Upper lobe of left lung (tissue), 6 donors: ENCODE measurements at regions not wholly inside any gene's neighbourhood (a gene's known extent, or its start where the extent isn't known, plus 50 kb on each side); places are given as distances from the start of the nearest gene placed in this dataset.

Source experiments
- ATAC-seq, 2 donors: fragments of 200-7000 bp; cut with Tn5 transposase; one replicate each; pipeline ENCODE4 v1.9.1; 2022; ENCODE audit warnings: mild to moderate bottlenecking in 2 of 2, moderate library complexity in 2 of 2; ENCODE audit not compliant: low FRiP score in 2 of 2
- DNase-seq, 2 donors: peaks; one replicate each; pipeline ENCODE4 v3.0.0-alpha.2; 2019 to 2020
- H3K27ac ChIP-seq, 4 donors: fragments of 200-600 bp; sonication (generic); one replicate each; pipeline ENCODE4 v1.5.1; 2016 to 2019
- H3K27me3 ChIP-seq, 4 donors: fragments of 200-600 bp; sonication (generic); one replicate each; pipeline ENCODE4 v1.5.1; 2017 to 2019
- H3K36me3 ChIP-seq, 4 donors: fragments of 200-600 bp; sonication (generic); one replicate each; pipeline ENCODE4 v1.5.1; 2016 to 2019
- H3K4me1 ChIP-seq, 4 donors: fragments of 200-600 bp; sonication (generic); one replicate each; pipeline ENCODE4 v1.5.1; 2018 to 2019
- H3K4me3 ChIP-seq, 4 donors: fragments of 200-600 bp; sonication (generic); one replicate each; pipeline ENCODE4 v1.5.1; 2017 to 2019; ENCODE audit warnings: mild to moderate bottlenecking in 2 of 4, moderate library complexity in 1 of 4
- H3K9me3 ChIP-seq, 4 donors: fragments of 200-600 bp; sonication (generic); one replicate each; pipeline ENCODE4 v1.5.1; 2018 to 2019
- CTCF ChIP-seq, 6 experiments: fragments of 450-650 bp in 4 of 6; fragments of 200-600 bp in 2 of 6; sonication (generic) in 2 of 6; IDR thresholded peaks; one replicate each; pipeline ENCODE4 v1.5.1; 2016 to 2019; ENCODE audit warnings: antibody characterized with exemption in 6 of 6
- EP300 ChIP-seq, 4 donors: sonication (generic); formaldehyde crosslinking; IDR thresholded peaks; one replicate each; pipeline ENCODE4 v1.5.1; 2017; ENCODE audit warnings: antibody characterized with exemption in 4 of 4, control low read depth in 2 of 4
- POLR2A ChIP-seq, 4 donors: fragments of 450-650 bp; IDR thresholded peaks; one replicate each; pipeline ENCODE4 v1.5.1; 2016 to 2017; ENCODE audit warnings: antibody characterized with exemption in 4 of 4, mild to moderate bottlenecking in 2 of 4
- POLR2AphosphoS5 ChIP-seq, 2 donors: sonication (generic); formaldehyde crosslinking; IDR thresholded peaks; one replicate each; pipeline ENCODE4 v1.5.1; 2017; ENCODE audit warnings: antibody characterized with exemption in 2 of 2
- WGBS, 2 donors: methylation state at CpG; one replicate each; pipeline ENCODE4 v1.1.5; 2017 to 2018; 5-methylcytosine and 5-hydroxymethylcytosine counted together
- donor health status: DM: no; HTN: no; CAD: no; lungs with moderate emphysema.
- donor health status: DM: no; HTN: yes; CAD: no; lungs with severe emphysema.

GRCh38 chr4:129917651-129918050 is 821.7 kb downstream of the C4orf33 start:
- TF ChIP-seq POLR2AphosphoS5 (IDR thresholded peaks at IDR 0.05), result no peak
- no peak for TF ChIP-seq POLR2A (IDR thresholded peaks at IDR 0.05)
- TF ChIP-seq EP300 (IDR thresholded peaks at IDR 0.05), result no peak
- TF ChIP-seq CTCF (IDR thresholded peaks at IDR 0.05), result no peak
- Histone ChIP-seq H3K4me3 (no peak overlapping the region), H3K27ac (no peak overlapping the region), H3K36me3 (no peaks in the 10 kb centered on the region), H3K4me1 (no peaks in the 10 kb centered on the region), H3K9me3 (no peaks in the 10 kb centered on the region), H3K27me3 (no peaks in the 10 kb centered on the region)
- ATAC-seq (no peak), DNase-seq (no peak)
- 80 to 84% methylated on average over 2 of the region's 2 CpGs for WGBS, 2 donors

GRCh38 chr4:129926936-129927335 is 831.0 kb downstream of the C4orf33 start:
- Histone ChIP-seq H3K27ac (no peak overlapping the region), H3K36me3 (no peaks in the 10 kb centered on the region), H3K4me3 (no peak overlapping the region), H3K4me1 (no peaks in the 10 kb centered on the region), H3K27me3 (no peaks in the 10 kb centered on the region), H3K9me3 (no peaks in the 10 kb centered on the region)
- DNase-seq, result no peak
- no peak for ATAC-seq
- TF ChIP-seq POLR2AphosphoS5 (IDR thresholded peaks at IDR 0.05) (no peak), POLR2A (IDR thresholded peaks at IDR 0.05) (no peak), CTCF (IDR thresholded peaks at IDR 0.05) (no peak), EP300 (IDR thresholded peaks at IDR 0.05) (no peak)

GRCh38 chr4:129929052-129929451 is 833.1 kb downstream of the C4orf33 start:
- Histone ChIP-seq H3K27me3 (no peaks in the 10 kb centered on the region), H3K9me3 (no peaks in the 10 kb centered on the region), H3K36me3 (no peaks in the 10 kb centered on the region), H3K4me1 (no peaks in the 10 kb centered on the region), H3K27ac (no peak overlapping the region), H3K4me3 (no peak overlapping the region)
- TF ChIP-seq POLR2AphosphoS5 (IDR thresholded peaks at IDR 0.05) (no peak), EP300 (IDR thresholded peaks at IDR 0.05) (no peak), CTCF (IDR thresholded peaks at IDR 0.05) (no peak), POLR2A (IDR thresholded peaks at IDR 0.05) (no peak)
- WGBS, 2 donors, result 65 to 76% methylated on average over 1 of the region's 1 CpG
- DNase-seq (no peak), ATAC-seq (no peak)

- DNase-seq (no peak), ATAC-seq (no peak)
- TF ChIP-seq CTCF (IDR thresholded peaks at IDR 0.05), result no peak
- TF ChIP-seq POLR2A (IDR thresholded peaks at IDR 0.05), result no peak
- TF ChIP-seq EP300 (IDR thresholded peaks at IDR 0.05), result no peak
- TF ChIP-seq POLR2AphosphoS5 (IDR thresholded peaks at IDR 0.05), result no peak
- Histone ChIP-seq H3K4me3 (no peak overlapping the region), H3K4me1 (no peaks in the 10 kb centered on the region), H3K9me3 (no peaks in the 10 kb centered on the region), H3K27me3 (no peaks in the 10 kb centered on the region), H3K27ac (no peak overlapping the region), H3K36me3 (no peaks in the 10 kb centered on the region)
- 82 to 88% methylated on average over 7 of the region's 7 CpGs for WGBS, 2 donors
These were observed 834.0 kb downstream of the C4orf33 start for GRCh38 chr4:129929984-129930383.

- Histone ChIP-seq H3K4me3 (no peak overlapping the region), H3K36me3 (no peaks in the 10 kb centered on the region), H3K4me1 (no peaks in the 10 kb centered on the region), H3K27me3 (no peaks in the 10 kb centered on the region), H3K27ac (no peak overlapping the region), H3K9me3 (no peaks in the 10 kb centered on the region)
- DNase-seq (no peak), ATAC-seq (no peak)
- TF ChIP-seq EP300 (IDR thresholded peaks at IDR 0.05), result no peak
- no peak for TF ChIP-seq CTCF (IDR thresholded peaks at IDR 0.05)
- 83 to 88% methylated on average over 3 of the region's 3 CpGs for WGBS, 2 donors
These were observed 854.3 kb downstream of the C4orf33 start for GRCh38 chr4:129950217-129950616.
